Calu3 (cell line): ENCODE measurements at regions not wholly inside any gene's neighbourhood (a gene's known extent, or its start where the extent isn't known, plus 50 kb on each side); places are given as distances from the start of the nearest gene placed in this dataset.

ENCODE experiments used
- BruUV-seq: library from RNA; stranded (reverse); fragments of 400-500 nt; replicated peaks from 2 replicates; lab custom pipeline; 2021; lab: Mats Ljungman, UMichigan
- CTCF ChIA-PET: fragments of 300-600 bp; sonication (Branson Sonifier 250); formaldehyde crosslinking; loops from one replicate; lab custom pipeline; 2022; ENCODE audit warnings: antibody characterized with exemption; lab: Charles Lee
- DNase-seq: peaks from one replicate; pipeline ENCODE4 v3.0.0; 2022
- H3K27ac Mint-ChIP-seq: one replicate; pipeline ENCODE4 v1.8.0; 2022; ENCODE audit warnings: mixed read lengths; ENCODE audit not compliant: unreplicated experiment
- H3K27me3 Mint-ChIP-seq: one replicate; pipeline ENCODE4 v1.8.0; 2022; ENCODE audit warnings: mixed read lengths; ENCODE audit not compliant: unreplicated experiment
- H3K36me3 Mint-ChIP-seq: one replicate; pipeline ENCODE4 v1.8.0; 2022; ENCODE audit warnings: mild to moderate bottlenecking, moderate library complexity, mixed read lengths; ENCODE audit not compliant: insufficient read depth, unreplicated experiment
- H3K4me1 Mint-ChIP-seq: one replicate; pipeline ENCODE4 v1.8.0; 2022; ENCODE audit warnings: mild to moderate bottlenecking, low read depth, mixed read lengths; ENCODE audit not compliant: unreplicated experiment
- H3K4me3 Mint-ChIP-seq: one replicate; pipeline ENCODE4 v1.8.0; 2022; ENCODE audit warnings: mild to moderate bottlenecking, low read depth, moderate library complexity, mixed read lengths; ENCODE audit not compliant: unreplicated experiment
- H3K9me3 Mint-ChIP-seq: one replicate; pipeline ENCODE4 v1.8.0; 2022; ENCODE audit warnings: low read depth, mixed read lengths; ENCODE audit not compliant: unreplicated experiment
- CTCF ChIP-seq: fragments of 200-600 bp; IDR thresholded peaks from one replicate; pipeline ENCODE4 v1.8.0; 2022; ENCODE audit warnings: antibody characterized with exemption; ENCODE audit not compliant: unreplicated experiment
- intact Hi-C: fragments of 100-400 bp; cut with micrococcal nuclease; formaldehyde crosslinking; loops from one replicate; pipeline ENCODE4 v1.10.0; 2022; ENCODE audit not compliant: unreplicated experiment

DNA sequence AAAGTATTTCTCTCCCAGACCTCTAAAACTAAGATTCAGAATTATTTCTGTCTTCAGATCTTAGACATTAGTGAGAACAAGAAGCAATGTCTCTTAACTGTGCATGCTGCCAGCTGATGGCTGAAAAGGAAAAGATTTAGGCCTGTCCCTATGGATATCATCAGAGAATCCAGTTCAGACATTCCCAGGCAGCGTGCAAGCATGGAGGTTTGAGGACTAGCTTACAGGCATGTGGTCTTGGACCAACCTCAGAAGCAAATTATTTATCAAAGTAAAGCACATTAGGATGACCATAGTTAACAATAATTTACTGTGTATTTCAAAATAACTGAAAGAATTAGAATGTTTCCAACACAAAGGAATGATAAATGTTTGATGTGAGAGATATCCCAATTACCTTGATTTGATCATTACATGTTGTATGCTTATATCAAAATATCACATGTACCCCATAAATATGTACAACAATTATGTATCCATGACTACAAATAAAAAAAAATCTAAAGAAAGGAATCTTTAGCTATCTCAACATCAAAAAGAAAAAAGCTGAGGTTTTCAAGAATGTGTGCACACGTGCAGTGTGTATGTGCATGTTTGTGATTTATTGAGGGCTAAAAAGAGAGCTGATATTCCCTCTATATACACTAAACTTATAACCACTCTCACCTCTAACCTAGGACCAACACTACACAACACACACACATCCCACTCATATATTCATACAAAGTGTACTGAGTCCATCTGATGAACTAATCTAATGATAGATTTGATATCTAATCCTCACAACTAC is 108.9 kb upstream of the THBS1 start:
- TF ChIP-seq CTCF, result no peak
- no peak overlapping the region for H3K4me3 Mint-ChIP-seq
- H3K4me1 Mint-ChIP-seq, result no peaks in the 10 kb centered on the region
- no peaks in the 10 kb centered on the region for H3K36me3 Mint-ChIP-seq
- no peak for DNase-seq
- no TSS peak for BruUV-seq
- intact Hi-C loops, result no loop called here
- CTCF ChIA-PET, result no interaction called here
- H3K27ac Mint-ChIP-seq, result no peak overlapping the region
- H3K9me3 Mint-ChIP-seq, result peaks cover 7% of the 10 kb centered on the region
- H3K27me3 Mint-ChIP-seq, result no peaks in the 10 kb centered on the region

GRCh38 chr15:39472621-39473297 is 108.1 kb upstream of the THBS1 start:
- BruUV-seq, result no TSS peak
- H3K4me1 Mint-ChIP-seq, result no peaks in the 10 kb centered on the region
- intact Hi-C loops, result no loop called here
- H3K4me3 Mint-ChIP-seq, result no peak overlapping the region
- H3K36me3 Mint-ChIP-seq, result no peaks in the 10 kb centered on the region
- CTCF ChIA-PET, result no interaction called here
- TF ChIP-seq CTCF, result no peak
- no peak overlapping the region for H3K27ac Mint-ChIP-seq
- H3K9me3 Mint-ChIP-seq, result peaks cover 7% of the 10 kb centered on the region
- DNase-seq, result no peak
- H3K27me3 Mint-ChIP-seq, result no peaks in the 10 kb centered on the region

DNA sequence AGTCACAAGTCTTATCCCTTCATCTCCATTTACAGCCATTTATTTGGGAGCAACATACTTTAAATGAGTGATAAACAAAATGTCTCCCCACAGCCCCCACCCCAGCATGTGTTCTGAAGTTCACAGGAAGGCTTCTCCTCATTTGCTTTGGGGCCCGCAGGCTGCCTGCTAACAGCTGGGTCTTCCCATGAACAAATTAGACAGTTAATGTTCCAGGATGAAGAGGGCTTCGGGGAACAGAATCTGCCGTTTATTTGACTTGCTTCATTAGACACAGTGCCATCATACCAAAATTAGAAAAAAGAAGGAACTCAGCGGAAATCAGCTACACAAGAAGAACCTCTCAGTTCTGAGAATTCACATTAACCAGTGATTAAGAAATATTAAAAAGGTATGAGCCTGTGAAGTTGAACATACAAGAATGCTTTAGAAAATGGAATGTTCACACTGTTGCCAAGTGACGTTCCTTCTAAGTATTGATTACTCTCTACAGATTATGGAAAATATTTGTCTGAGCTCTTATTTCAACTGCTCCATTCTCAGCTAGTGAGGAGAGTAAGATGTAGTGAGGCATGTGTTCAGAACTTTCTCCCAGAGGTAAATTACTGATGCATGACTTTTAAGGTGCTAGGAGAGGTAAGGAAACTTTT is 107.5 kb upstream of the THBS1 start:
- no TSS peak for BruUV-seq
- Mint-ChIP-seq H3K27ac (no peak overlapping the region), H3K4me3 (no peak overlapping the region), H3K36me3 (no peaks in the 10 kb centered on the region), H3K4me1 (no peaks in the 10 kb centered on the region), H3K27me3 (no peaks in the 10 kb centered on the region), H3K9me3 (peaks cover 7% of the 10 kb centered on the region)
- no peak for DNase-seq
- CTCF ChIA-PET, result no interaction called here
- TF ChIP-seq CTCF, result no peak
- intact Hi-C loops, result no loop called here

GRCh38 chr15:39474657-39475056 is 106.2 kb upstream of the THBS1 start:
- no peak overlapping the region for H3K27ac Mint-ChIP-seq
- no peaks in the 10 kb centered on the region for H3K36me3 Mint-ChIP-seq
- intact Hi-C loops, result no loop called here
- H3K9me3 Mint-ChIP-seq, result peaks cover 7% of the 10 kb centered on the region
- TF ChIP-seq CTCF, result no peak
- CTCF ChIA-PET, result no interaction called here
- DNase-seq, result no peak
- BruUV-seq, result no TSS peak
- H3K4me1 Mint-ChIP-seq, result no peaks in the 10 kb centered on the region
- H3K27me3 Mint-ChIP-seq, result no peaks in the 10 kb centered on the region
- H3K4me3 Mint-ChIP-seq, result no peak overlapping the region
